ENCODE measurements at regions not wholly inside any gene's neighbourhood (a gene's known extent, or its start where the extent isn't known, plus 50 kb on each side); places are given as distances from the start of the nearest gene placed in this dataset.
A peak's percentile ranks its signal among the peaks of the same experiment; 100 is the strongest.

GRCh38 chr3:106392915-106393314, 524.1 kb upstream of the CBLB start:
- DNase-seq (ENCODE audit: low read depth in 2 of 2), result no peak

- DNase-seq (ENCODE audit: low read depth in 2 of 2), result no peak
These were observed 528.2 kb upstream of the CBLB start for GRCh38 chr3:106397006-106397405.

- DNase-seq (ENCODE audit: low read depth in 2 of 2), result no peak
These were observed 530.2 kb upstream of the CBLB start for GRCh38 chr3:106398891-106399600.

GRCh38 chr3:106399761-106400160, 530.9 kb upstream of the CBLB start:
- no peak for DNase-seq (ENCODE audit: low read depth in 2 of 2)

GRCh38 chr3:106401666-106402490, 533.1 kb upstream of the CBLB start:
- no peak for DNase-seq (ENCODE audit: low read depth in 2 of 2)

- DNase-seq (ENCODE audit: low read depth in 2 of 2), result no peak
These were observed 534.7 kb upstream of the CBLB start for GRCh38 chr3:106403371-106404145.

- DNase-seq (ENCODE audit: low read depth in 2 of 2), result no peak
These were observed 544.9 kb upstream of the CBLB start for GRCh38 chr3:106413683-106414082.

- no peak for DNase-seq (ENCODE audit: low read depth in 2 of 2)
These were observed 551.8 kb upstream of the CBLB start for GRCh38 chr3:106420628-106421027.

GRCh38 chr3:106421426-106421825, 552.6 kb upstream of the CBLB start:
- no peak for DNase-seq (ENCODE audit: low read depth in 2 of 2)

- DNase-seq (ENCODE audit: low read depth in 2 of 2), result no peak
These were observed 553.1 kb upstream of the CBLB start for GRCh38 chr3:106421909-106422308.

GRCh38 chr3:106423321-106424225, 554.8 kb upstream of the CBLB start:
- DNase-seq (ENCODE audit: low read depth in 2 of 2), result peak in 1 of 2 donors; percentile 31

- no peak for DNase-seq (ENCODE audit: low read depth in 2 of 2)
These were observed 556.2 kb upstream of the CBLB start for GRCh38 chr3:106425026-106425425.

- DNase-seq (ENCODE audit: low read depth in 2 of 2), result no peak
These were observed 557.1 kb upstream of the CBLB start for GRCh38 chr3:106425916-106426315.

- peak in 1 of 2 donors; percentile 37 for DNase-seq (ENCODE audit: low read depth in 2 of 2)
These were observed 559.8 kb upstream of the CBLB start for GRCh38 chr3:106428565-106428994.

GRCh38 chr3:106431721-106432120, 562.9 kb upstream of the CBLB start:
- DNase-seq (ENCODE audit: low read depth in 2 of 2), result no peak

GRCh38 chr3:106435899-106436453, 567.2 kb upstream of the CBLB start:
- DNase-seq (ENCODE audit: low read depth in 2 of 2), result no peak

- no peak for DNase-seq (ENCODE audit: low read depth in 2 of 2)
These were observed 570.1 kb upstream of the CBLB start for GRCh38 chr3:106438887-106439286.

- no peak for DNase-seq (ENCODE audit: low read depth in 2 of 2)
These were observed 571.9 kb upstream of the CBLB start for GRCh38 chr3:106440672-106441071.

- no peak for DNase-seq (ENCODE audit: low read depth in 2 of 2)
These were observed 577.5 kb upstream of the CBLB start for GRCh38 chr3:106446271-106446670.

GRCh38 chr3:106447723-106448301, 579.0 kb upstream of the CBLB start:
- no peak for DNase-seq (ENCODE audit: low read depth in 2 of 2)

All from stimulated activated CD4-positive, alpha-beta T cell treated with anti-CD3 and anti-CD28 coated beads, Interleukin-4, amount 100 ng/mL, for 48 hours (primary cell).